ENCODE measurements at regions not wholly inside any gene's neighbourhood (a gene's known extent, or its start where the extent isn't known, plus 50 kb on each side); places are given as distances from the start of the nearest gene placed in this dataset.

DNA sequence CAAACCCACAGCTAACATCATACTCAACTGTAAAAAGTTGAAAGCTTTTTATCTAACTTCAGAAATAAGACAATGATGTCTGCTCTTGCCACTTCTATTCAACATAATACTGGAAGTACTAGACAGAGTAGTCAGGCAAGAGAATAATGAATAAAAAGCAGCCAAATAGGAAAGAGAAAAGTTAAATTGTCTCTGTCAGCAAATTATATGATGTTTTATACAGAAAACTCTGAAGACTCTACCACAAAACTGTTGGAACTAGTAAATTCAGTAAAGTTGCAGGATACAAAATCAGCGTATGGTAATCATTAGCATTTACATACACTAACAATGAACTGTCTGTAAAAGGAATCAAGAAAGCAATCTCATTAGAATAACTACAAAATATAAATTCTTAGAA lies 752.9 kb upstream of the CT83 start:
- H3K9me3 ChIP-seq (ENCODE audit: control insufficient read depth, low read depth, low read length): no peaks in the 10 kb centered on the region
- H3K4me3 ChIP-seq (ENCODE audit: low read length): no peak overlapping the region
- no peak for DNase-seq
- no peaks in the 10 kb centered on the region for H3K27me3 ChIP-seq (ENCODE audit: control insufficient read depth, insufficient read depth, low read length)
- no peaks in the 10 kb centered on the region for H3K36me3 ChIP-seq (ENCODE audit: control insufficient read depth, insufficient read depth, low read length)
- no peak overlapping the region for H3K27ac ChIP-seq (ENCODE audit: low read length)
- no peaks in the 10 kb centered on the region for H3K4me1 ChIP-seq (ENCODE audit: control insufficient read depth, insufficient read depth, low read length)
- no CpG with 5 or more reads among the region's 1 CpG for WGBS (ENCODE audit: insufficient coverage, low lambda C conversion rate)

DNA sequence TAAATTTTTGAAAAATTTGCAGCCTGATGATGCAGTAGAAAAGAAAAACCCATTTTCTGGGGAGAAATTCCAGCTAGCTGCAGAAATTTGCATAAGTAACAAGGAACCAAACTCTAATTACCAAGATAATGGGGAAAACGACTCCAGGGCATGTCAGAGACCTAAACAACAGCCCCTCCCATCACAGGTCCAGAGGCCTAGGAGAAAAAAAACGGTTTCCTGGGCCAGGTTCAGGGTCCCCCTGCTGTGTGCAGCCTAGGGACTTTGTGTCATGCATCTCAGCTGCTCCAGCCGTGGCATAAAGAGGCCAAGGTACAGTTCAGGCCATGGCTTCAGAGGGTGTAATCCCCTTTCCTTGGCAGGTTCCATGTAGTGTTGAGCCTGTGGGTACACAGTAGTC lies 733.7 kb upstream of the CT83 start:
- Histone ChIP-seq H3K27me3 (ENCODE audit: control insufficient read depth, insufficient read depth, low read length) (no peaks in the 10 kb centered on the region), H3K36me3 (ENCODE audit: control insufficient read depth, insufficient read depth, low read length) (no peaks in the 10 kb centered on the region), H3K9me3 (ENCODE audit: control insufficient read depth, low read depth, low read length) (no peaks in the 10 kb centered on the region), H3K4me1 (ENCODE audit: control insufficient read depth, insufficient read depth, low read length) (no peaks in the 10 kb centered on the region), H3K27ac (ENCODE audit: low read length) (no peak overlapping the region), H3K4me3 (ENCODE audit: low read length) (no peak overlapping the region)
- WGBS (ENCODE audit: insufficient coverage, low lambda C conversion rate): no CpG with 5 or more reads among the region's 3 CpGs
- no peak for DNase-seq

DNA sequence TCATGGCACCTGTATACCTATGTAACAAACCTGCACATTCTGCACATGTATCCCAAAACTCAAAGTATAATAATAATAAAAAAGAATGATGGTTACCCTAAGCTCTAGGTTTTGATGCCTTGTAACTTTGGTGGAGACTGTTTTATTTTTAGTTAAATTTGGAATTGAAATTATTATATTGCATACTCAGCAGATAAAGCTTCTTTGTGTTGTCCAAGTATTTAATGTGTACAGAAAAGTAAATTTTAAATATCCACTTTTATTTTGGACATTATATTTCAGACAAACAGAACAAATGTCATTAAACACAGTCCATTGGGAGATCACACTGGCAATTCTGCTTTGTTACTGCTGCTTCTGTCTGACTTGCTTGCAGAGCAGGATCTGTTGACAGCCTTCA lies 684.5 kb upstream of the CT83 start:
- no peak for DNase-seq
- no peak overlapping the region for H3K27ac ChIP-seq (ENCODE audit: low read length)
- no peak overlapping the region for H3K4me3 ChIP-seq (ENCODE audit: low read length)

DNA sequence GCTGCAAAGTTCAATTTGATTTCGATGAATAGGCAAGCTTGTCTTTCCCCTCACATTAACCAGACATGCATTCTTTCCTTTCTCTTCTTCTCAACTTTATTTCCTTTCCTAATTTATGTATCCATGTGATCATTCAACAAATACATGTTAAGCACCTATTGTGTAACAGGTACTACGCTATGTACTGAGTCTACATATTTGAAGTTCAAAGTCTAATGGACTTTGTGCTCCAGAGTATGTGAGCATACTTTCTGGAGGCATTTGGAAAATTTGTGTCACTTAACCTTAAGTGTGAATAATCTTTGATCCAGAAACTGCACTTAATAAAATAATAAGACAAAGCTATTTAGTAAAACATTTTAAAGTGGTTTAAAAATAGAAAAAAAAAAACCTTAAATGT lies 675.3 kb upstream of the CT83 start:
- no peaks in the 10 kb centered on the region for H3K9me3 ChIP-seq (ENCODE audit: control insufficient read depth, low read depth, low read length)
- WGBS (ENCODE audit: insufficient coverage, low lambda C conversion rate): no CpG with 5 or more reads among the region's 2 CpGs
- no peak overlapping the region for H3K27ac ChIP-seq (ENCODE audit: low read length)
- DNase-seq: peak; percentile 2 to 5
- H3K4me3 ChIP-seq (ENCODE audit: low read length): no peak overlapping the region
- no peaks in the 10 kb centered on the region for H3K36me3 ChIP-seq (ENCODE audit: control insufficient read depth, insufficient read depth, low read length)
- H3K4me1 ChIP-seq (ENCODE audit: control insufficient read depth, insufficient read depth, low read length): no peaks in the 10 kb centered on the region
- no peaks in the 10 kb centered on the region for H3K27me3 ChIP-seq (ENCODE audit: control insufficient read depth, insufficient read depth, low read length)

More for the DNA sequence above, 684.5 kb upstream of the CT83 start:
- H3K4me1 ChIP-seq (ENCODE audit: control insufficient read depth, insufficient read depth, low read length): no peaks in the 10 kb centered on the region
- no peaks in the 10 kb centered on the region for H3K36me3 ChIP-seq (ENCODE audit: control insufficient read depth, insufficient read depth, low read length)
- H3K9me3 ChIP-seq (ENCODE audit: control insufficient read depth, low read depth, low read length): no peaks in the 10 kb centered on the region
- no peaks in the 10 kb centered on the region for H3K27me3 ChIP-seq (ENCODE audit: control insufficient read depth, insufficient read depth, low read length)

DNA sequence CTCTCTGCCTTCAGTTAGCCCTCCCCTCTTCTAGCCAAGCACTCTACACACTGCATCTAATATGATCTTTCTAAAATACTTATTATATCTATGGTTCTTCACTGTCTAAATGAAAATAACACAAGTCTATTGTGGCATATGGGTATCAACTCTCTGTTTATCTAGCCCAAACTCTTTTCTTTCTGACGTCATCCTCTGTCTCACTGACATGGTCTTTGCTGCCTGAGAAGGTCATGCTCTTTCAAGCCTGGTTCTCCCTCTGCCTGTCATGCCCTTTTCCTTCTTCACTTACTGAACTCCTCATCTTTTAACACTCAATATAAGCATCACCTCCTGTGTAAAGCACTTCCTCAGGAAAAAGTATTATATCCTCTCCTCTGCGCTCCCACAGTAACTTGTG lies 672.2 kb upstream of the CT83 start:
- H3K27me3 ChIP-seq (ENCODE audit: control insufficient read depth, insufficient read depth, low read length): no peaks in the 10 kb centered on the region

DNA sequence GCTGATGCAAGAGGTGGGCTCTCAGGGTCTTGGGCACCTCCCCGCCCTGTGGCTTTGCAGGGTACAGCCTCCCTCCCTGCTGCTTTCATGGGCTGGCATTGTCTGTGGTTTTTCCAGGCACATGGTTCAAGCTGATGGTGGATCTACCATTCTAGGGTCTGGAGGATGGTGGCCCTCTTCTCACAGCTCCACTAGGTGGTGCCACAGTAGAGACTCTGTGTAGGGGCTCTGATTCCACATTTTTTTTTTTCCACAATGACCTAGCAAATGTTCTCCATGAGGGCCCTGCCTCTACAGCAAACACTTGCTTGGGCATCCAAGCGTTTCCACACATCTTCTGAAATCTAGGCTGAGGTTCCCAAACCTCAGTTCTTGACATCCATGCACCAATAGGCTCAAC lies 657.9 kb upstream of the CT83 start:
- Histone ChIP-seq H3K4me3 (ENCODE audit: low read length) (no peak overlapping the region), H3K36me3 (ENCODE audit: control insufficient read depth, insufficient read depth, low read length) (no peaks in the 10 kb centered on the region), H3K4me1 (ENCODE audit: control insufficient read depth, insufficient read depth, low read length) (no peaks in the 10 kb centered on the region), H3K27me3 (ENCODE audit: control insufficient read depth, insufficient read depth, low read length) (no peaks in the 10 kb centered on the region), H3K27ac (ENCODE audit: low read length) (no peak overlapping the region), H3K9me3 (ENCODE audit: control insufficient read depth, low read depth, low read length) (no peaks in the 10 kb centered on the region)
- DNase-seq: no peak
- WGBS (ENCODE audit: insufficient coverage, low lambda C conversion rate): no CpG with 5 or more reads among the region's 2 CpGs

More for the DNA sequence above, 672.2 kb upstream of the CT83 start:
- H3K9me3 ChIP-seq (ENCODE audit: control insufficient read depth, low read depth, low read length): no peaks in the 10 kb centered on the region
- no peak for DNase-seq
- no peak overlapping the region for H3K4me3 ChIP-seq (ENCODE audit: low read length)
- no peak overlapping the region for H3K27ac ChIP-seq (ENCODE audit: low read length)
- no peaks in the 10 kb centered on the region for H3K4me1 ChIP-seq (ENCODE audit: control insufficient read depth, insufficient read depth, low read length)
- 67% methylated on average over 1 of the region's 2 CpGs for WGBS (ENCODE audit: insufficient coverage, low lambda C conversion rate)
- H3K36me3 ChIP-seq (ENCODE audit: control insufficient read depth, insufficient read depth, low read length): no peaks in the 10 kb centered on the region

DNA sequence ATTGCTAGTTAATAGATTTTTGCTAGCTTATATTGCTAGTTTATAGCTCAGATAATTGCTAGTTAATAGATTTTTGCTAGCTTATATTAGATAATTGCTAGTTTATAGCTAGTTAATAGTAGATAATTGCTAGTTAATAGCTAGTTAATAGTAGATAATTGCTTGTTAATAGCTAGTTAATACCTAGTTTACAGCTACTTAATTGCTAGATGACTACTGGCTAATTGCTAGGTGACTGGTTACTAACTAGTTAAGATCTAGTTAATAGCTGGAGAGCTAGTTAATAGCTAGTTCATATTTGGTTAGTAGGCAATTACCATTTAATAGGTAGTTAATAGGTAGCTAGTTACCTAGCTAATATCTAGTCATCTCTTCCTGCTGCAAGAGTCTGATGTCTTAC lies 633.8 kb upstream of the CT83 start:
- Histone ChIP-seq H3K27ac (ENCODE audit: low read length) (no peak overlapping the region), H3K4me3 (ENCODE audit: low read length) (no peak overlapping the region), H3K36me3 (ENCODE audit: control insufficient read depth, insufficient read depth, low read length) (no peaks in the 10 kb centered on the region), H3K9me3 (ENCODE audit: control insufficient read depth, low read depth, low read length) (no peaks in the 10 kb centered on the region), H3K27me3 (ENCODE audit: control insufficient read depth, insufficient read depth, low read length) (no peaks in the 10 kb centered on the region), H3K4me1 (ENCODE audit: control insufficient read depth, insufficient read depth, low read length) (no peaks in the 10 kb centered on the region)
- no peak for DNase-seq

DNA sequence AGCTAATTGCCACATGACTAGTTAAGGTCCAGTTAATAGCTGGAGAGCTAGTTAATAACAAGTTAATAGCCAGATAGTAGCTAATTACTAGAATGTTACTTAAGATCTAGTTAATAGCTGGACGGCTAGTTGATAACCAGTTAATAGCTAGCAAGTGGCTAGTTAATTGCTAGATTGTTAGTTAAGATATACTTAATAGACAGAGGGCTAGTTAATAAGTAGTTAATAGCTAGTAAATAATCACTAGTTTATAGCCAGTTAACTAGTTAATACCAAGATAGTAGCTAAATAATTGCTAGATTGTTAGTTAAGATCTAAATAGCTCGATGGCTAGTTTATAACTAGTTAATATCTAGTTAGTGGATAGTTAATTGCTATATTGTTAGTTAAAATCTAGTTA lies 632.6 kb upstream of the CT83 start:
- no CpG with 5 or more reads among the region's 2 CpGs for WGBS (ENCODE audit: insufficient coverage, low lambda C conversion rate)
- Histone ChIP-seq H3K9me3 (ENCODE audit: control insufficient read depth, low read depth, low read length) (no peaks in the 10 kb centered on the region), H3K27me3 (ENCODE audit: control insufficient read depth, insufficient read depth, low read length) (no peaks in the 10 kb centered on the region), H3K4me3 (ENCODE audit: low read length) (no peak overlapping the region), H3K27ac (ENCODE audit: low read length) (no peak overlapping the region), H3K4me1 (ENCODE audit: control insufficient read depth, insufficient read depth, low read length) (no peaks in the 10 kb centered on the region), H3K36me3 (ENCODE audit: control insufficient read depth, insufficient read depth, low read length) (no peaks in the 10 kb centered on the region)
- DNase-seq: no peak

DNA sequence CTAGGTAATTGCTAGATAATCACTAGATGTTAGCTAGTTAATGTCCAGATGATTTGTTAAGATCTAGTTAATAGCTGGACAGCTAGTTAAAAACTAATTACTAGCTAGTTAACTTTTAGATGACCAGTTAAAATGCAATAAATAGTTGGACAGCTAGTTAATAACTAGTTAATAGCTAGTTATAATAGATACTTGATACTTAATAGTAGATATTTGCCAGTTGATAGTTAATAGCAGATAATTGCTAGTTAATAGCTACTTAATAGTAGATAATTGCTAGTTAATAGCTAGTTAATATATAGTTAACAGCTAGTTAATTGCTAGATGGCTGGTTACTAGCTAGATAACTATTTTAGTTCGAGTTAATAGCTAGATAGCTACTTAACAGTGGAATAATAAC lies 631.4 kb upstream of the CT83 start:
- H3K36me3 ChIP-seq (ENCODE audit: control insufficient read depth, insufficient read depth, low read length): no peaks in the 10 kb centered on the region
- no peak overlapping the region for H3K27ac ChIP-seq (ENCODE audit: low read length)
- no peaks in the 10 kb centered on the region for H3K27me3 ChIP-seq (ENCODE audit: control insufficient read depth, insufficient read depth, low read length)
- no peak overlapping the region for H3K4me3 ChIP-seq (ENCODE audit: low read length)
- no peak for DNase-seq
- no peaks in the 10 kb centered on the region for H3K9me3 ChIP-seq (ENCODE audit: control insufficient read depth, low read depth, low read length)
- no CpG with 5 or more reads among the region's 1 CpG for WGBS (ENCODE audit: insufficient coverage, low lambda C conversion rate)
- no peaks in the 10 kb centered on the region for H3K4me1 ChIP-seq (ENCODE audit: control insufficient read depth, insufficient read depth, low read length)

DNA sequence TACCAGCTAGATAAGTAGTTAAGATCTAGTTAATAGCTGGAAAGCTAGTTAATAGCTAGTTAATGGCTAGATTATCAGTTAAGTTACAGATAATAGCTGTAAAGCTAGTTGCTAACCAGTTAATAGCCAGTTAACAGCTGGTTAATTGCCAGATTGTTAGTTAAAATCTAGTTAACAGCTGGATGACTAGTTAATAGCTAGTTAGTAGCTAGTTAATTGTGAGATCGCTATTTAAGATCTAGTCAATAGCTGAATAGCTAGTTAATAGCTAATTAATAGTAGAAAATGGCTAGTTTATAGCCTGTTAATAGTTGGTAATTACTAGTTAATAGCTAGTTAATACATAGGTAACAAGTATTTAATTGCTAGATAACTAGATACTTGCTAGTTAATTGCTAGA lies 630.5 kb upstream of the CT83 start:
- no peaks in the 10 kb centered on the region for H3K9me3 ChIP-seq (ENCODE audit: control insufficient read depth, low read depth, low read length)
- no peak overlapping the region for H3K27ac ChIP-seq (ENCODE audit: low read length)
- H3K27me3 ChIP-seq (ENCODE audit: control insufficient read depth, insufficient read depth, low read length): no peaks in the 10 kb centered on the region
- H3K4me3 ChIP-seq (ENCODE audit: low read length): no peak overlapping the region
- DNase-seq: no peak
- no peaks in the 10 kb centered on the region for H3K36me3 ChIP-seq (ENCODE audit: control insufficient read depth, insufficient read depth, low read length)
- no peaks in the 10 kb centered on the region for H3K4me1 ChIP-seq (ENCODE audit: control insufficient read depth, insufficient read depth, low read length)
- WGBS (ENCODE audit: insufficient coverage, low lambda C conversion rate): no CpG with 5 or more reads among the region's 1 CpG

DNA sequence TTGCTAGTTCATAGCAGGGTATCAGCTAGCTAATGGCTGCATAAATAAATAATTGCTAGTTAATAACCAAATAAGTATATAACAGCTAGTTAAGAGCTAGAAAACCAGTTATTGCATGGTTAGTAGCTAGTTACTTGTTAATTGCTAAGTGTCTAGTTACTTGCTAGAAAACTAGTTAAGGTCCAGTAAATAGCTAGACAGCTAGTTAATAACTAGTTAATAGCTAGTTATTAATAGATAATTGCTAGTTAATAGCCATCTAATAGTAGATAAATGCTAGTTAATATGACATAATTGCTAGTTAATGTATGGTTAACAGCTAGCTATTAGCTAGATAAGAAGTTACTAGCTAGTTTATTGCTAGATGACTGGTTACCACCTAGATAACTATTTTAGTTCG lies 629.9 kb upstream of the CT83 start:
- WGBS (ENCODE audit: insufficient coverage, low lambda C conversion rate): no CpG with 5 or more reads among the region's 1 CpG
- H3K4me1 ChIP-seq (ENCODE audit: control insufficient read depth, insufficient read depth, low read length): no peaks in the 10 kb centered on the region
- no peaks in the 10 kb centered on the region for H3K27me3 ChIP-seq (ENCODE audit: control insufficient read depth, insufficient read depth, low read length)
- no peaks in the 10 kb centered on the region for H3K36me3 ChIP-seq (ENCODE audit: control insufficient read depth, insufficient read depth, low read length)
- no peaks in the 10 kb centered on the region for H3K9me3 ChIP-seq (ENCODE audit: control insufficient read depth, low read depth, low read length)
- no peak for DNase-seq
- no peak overlapping the region for H3K4me3 ChIP-seq (ENCODE audit: low read length)
- H3K27ac ChIP-seq (ENCODE audit: low read length): no peak overlapping the region

DNA sequence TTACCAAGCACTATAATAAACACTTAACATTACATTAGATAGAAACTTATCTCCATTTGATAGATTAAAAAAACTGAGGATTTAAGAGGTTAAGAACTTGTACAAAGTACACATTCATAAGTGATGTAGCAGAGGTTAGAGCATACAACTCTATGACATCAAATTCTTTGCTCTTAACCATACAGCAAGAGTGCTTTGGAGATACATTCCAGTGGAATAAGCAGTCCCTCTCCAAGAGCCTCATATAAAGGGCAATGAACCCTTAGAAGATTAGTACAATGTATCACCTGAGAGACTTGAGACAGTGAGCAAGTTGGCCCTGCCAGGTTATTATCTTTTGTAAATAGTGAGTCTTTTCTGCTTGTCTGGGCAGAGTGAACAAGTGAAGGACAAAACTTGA lies 600.4 kb upstream of the CT83 start:
- Histone ChIP-seq H3K27ac (ENCODE audit: low read length) (no peak overlapping the region), H3K4me1 (ENCODE audit: control insufficient read depth, insufficient read depth, low read length) (no peaks in the 10 kb centered on the region), H3K4me3 (ENCODE audit: low read length) (no peak overlapping the region), H3K27me3 (ENCODE audit: control insufficient read depth, insufficient read depth, low read length) (no peaks in the 10 kb centered on the region), H3K36me3 (ENCODE audit: control insufficient read depth, insufficient read depth, low read length) (no peaks in the 10 kb centered on the region), H3K9me3 (ENCODE audit: control insufficient read depth, low read depth, low read length) (no peaks in the 10 kb centered on the region)
- no peak for DNase-seq

Measured in large intestine (tissue), 3 donors.